MG63 (cell line): ENCODE measurements at regions not wholly inside any gene's neighbourhood (a gene's known extent, or its start where the extent isn't known, plus 50 kb on each side); places are given as distances from the start of the nearest gene placed in this dataset.

Source experiments
- DNase-seq: peaks from one replicate; pipeline ENCODE4 v3.0.0-alpha.2; 2020
- H3K27me3 ChIP-seq: fragments of 250-450 bp; sonication (Bioruptor Pico); 2 replicates; pipeline ENCODE4 v1.5.1; 2020; ENCODE audit warnings: mild to moderate bottlenecking, moderate library complexity
- H3K36me3 ChIP-seq: fragments of 250-450 bp; sonication (Bioruptor Pico); 2 replicates; pipeline ENCODE4 v1.5.1; 2020; ENCODE audit warnings: mild to moderate bottlenecking, moderate library complexity
- H3K4me3 ChIP-seq: fragments of 250-450 bp; sonication (Bioruptor Pico); 2 replicates; pipeline ENCODE4 v1.5.1; 2020; ENCODE audit warnings: mild to moderate bottlenecking, moderate library complexity
- H3K9me3 ChIP-seq: fragments of 250-450 bp; sonication (Bioruptor Pico); 2 replicates; pipeline ENCODE4 v1.5.1; 2020; ENCODE audit warnings: mild to moderate bottlenecking, moderate library complexity

GRCh38 chr1:2920421-2921015, 100.7 kb upstream of the ACTRT2 start:
- no peak for DNase-seq
- peaks cover 3% of the 10 kb centered on the region; the same call in 1 of the 2 replicates for H3K27me3 ChIP-seq
- H3K9me3 ChIP-seq, result no peaks in the 10 kb centered on the region

GRCh38 chr1:2921970-2922686, 99.1 kb upstream of the ACTRT2 start:
- peak; percentile 24 for DNase-seq
- Histone ChIP-seq H3K27me3 (peaks cover 3% of the 10 kb centered on the region; the same call in 1 of the 2 replicates), H3K36me3 (no peaks in the 10 kb centered on the region), H3K4me3 (no peak overlapping the region), H3K9me3 (no peaks in the 10 kb centered on the region)

More at GRCh38 chr1:2920421-2921015, 100.7 kb upstream of the ACTRT2 start:
- no peak overlapping the region for H3K4me3 ChIP-seq
- H3K36me3 ChIP-seq, result no peaks in the 10 kb centered on the region

- H3K36me3 ChIP-seq, result no peaks in the 10 kb centered on the region
- no peak overlapping the region for H3K4me3 ChIP-seq
- H3K9me3 ChIP-seq, result no peaks in the 10 kb centered on the region
- DNase-seq, result no peak
- H3K27me3 ChIP-seq, result peaks cover 3% of the 10 kb centered on the region; the same call in 1 of the 2 replicates
Measured at GRCh38 chr1:2923351-2923750, 97.9 kb upstream of the ACTRT2 start.

GRCh38 chr1:2925291-2925690, 96.0 kb upstream of the ACTRT2 start:
- no peaks in the 10 kb centered on the region for H3K9me3 ChIP-seq
- no peaks in the 10 kb centered on the region for H3K36me3 ChIP-seq
- H3K4me3 ChIP-seq, result no peak overlapping the region
- DNase-seq, result no peak
- peaks cover 3% of the 10 kb centered on the region; the same call in 1 of the 2 replicates for H3K27me3 ChIP-seq

- Histone ChIP-seq H3K27me3 (peaks cover 3% of the 10 kb centered on the region; the same call in 1 of the 2 replicates), H3K9me3 (no peaks in the 10 kb centered on the region), H3K36me3 (no peaks in the 10 kb centered on the region), H3K4me3 (no peak overlapping the region)
- DNase-seq, result peak; percentile 13
Measured at GRCh38 chr1:2925918-2926317, 95.3 kb upstream of the ACTRT2 start.

- H3K27me3 ChIP-seq, result peaks cover 3% of the 10 kb centered on the region; the same call in 1 of the 2 replicates
- DNase-seq, result no peak
- H3K4me3 ChIP-seq, result no peak overlapping the region
- no peaks in the 10 kb centered on the region for H3K36me3 ChIP-seq
- no peaks in the 10 kb centered on the region for H3K9me3 ChIP-seq
Measured at GRCh38 chr1:2926447-2927055, 94.7 kb upstream of the ACTRT2 start.

- H3K9me3 ChIP-seq, result no peaks in the 10 kb centered on the region
Measured at GRCh38 chr1:2927393-2928360, 93.6 kb upstream of the ACTRT2 start.

GRCh38 chr1:2928366-2929325, 92.6 kb upstream of the ACTRT2 start:
- Histone ChIP-seq H3K4me3 (no peak overlapping the region), H3K36me3 (no peaks in the 10 kb centered on the region), H3K27me3 (no peaks in the 10 kb centered on the region), H3K9me3 (no peaks in the 10 kb centered on the region)
- no peak for DNase-seq

More at GRCh38 chr1:2927393-2928360, 93.6 kb upstream of the ACTRT2 start:
- Histone ChIP-seq H3K27me3 (no peaks in the 10 kb centered on the region), H3K4me3 (no peak overlapping the region), H3K36me3 (no peaks in the 10 kb centered on the region)
- no peak for DNase-seq

- H3K36me3 ChIP-seq, result no peaks in the 10 kb centered on the region
- H3K9me3 ChIP-seq, result no peaks in the 10 kb centered on the region
- no peaks in the 10 kb centered on the region for H3K27me3 ChIP-seq
- DNase-seq, result no peak
- no peak overlapping the region for H3K4me3 ChIP-seq
Measured at GRCh38 chr1:2929335-2929734, 91.9 kb upstream of the ACTRT2 start.

GRCh38 chr1:2930016-2930815, 91.1 kb upstream of the ACTRT2 start:
- Histone ChIP-seq H3K9me3 (no peaks in the 10 kb centered on the region), H3K4me3 (no peak overlapping the region), H3K36me3 (no peaks in the 10 kb centered on the region), H3K27me3 (no peaks in the 10 kb centered on the region)
- DNase-seq, result no peak

- no peaks in the 10 kb centered on the region for H3K9me3 ChIP-seq
- DNase-seq, result no peak
- H3K4me3 ChIP-seq, result no peak overlapping the region
- no peaks in the 10 kb centered on the region for H3K36me3 ChIP-seq
- H3K27me3 ChIP-seq, result no peaks in the 10 kb centered on the region
Measured at GRCh38 chr1:2930913-2931723, 90.1 kb upstream of the ACTRT2 start.

- no peaks in the 10 kb centered on the region for H3K9me3 ChIP-seq
- no peaks in the 10 kb centered on the region for H3K27me3 ChIP-seq
- no peaks in the 10 kb centered on the region for H3K36me3 ChIP-seq
- no peak overlapping the region for H3K4me3 ChIP-seq
- DNase-seq, result no peak
Measured at GRCh38 chr1:2931724-2932401, 89.4 kb upstream of the ACTRT2 start.

GRCh38 chr1:2932671-2933350, 88.5 kb upstream of the ACTRT2 start:
- H3K9me3 ChIP-seq, result no peaks in the 10 kb centered on the region
- H3K4me3 ChIP-seq, result no peak overlapping the region
- no peaks in the 10 kb centered on the region for H3K27me3 ChIP-seq
- no peaks in the 10 kb centered on the region for H3K36me3 ChIP-seq
- DNase-seq, result no peak
